CD14-positive monocyte (primary cell): ENCODE measurements at regions not wholly inside any gene's neighbourhood (a gene's known extent, or its start where the extent isn't known, plus 50 kb on each side); places are given as distances from the start of the nearest gene placed in this dataset.

Experiments
- DNase-seq, 3 donors: peaks; one replicate each; pipeline ENCODE4 v3.0.0-alpha.2; 2011 to 2022
- H2AFZ ChIP-seq: 2 replicates; pipeline ENCODE4 v1.6.0; 2012; ENCODE audit warnings: mild to moderate bottlenecking, low read depth, low read length, inconsistent platforms; ENCODE audit not compliant: insufficient read depth, poor library complexity, severe bottlenecking
- H3K27ac ChIP-seq, 2 donors: 1 replicate in 1 of 2; 2 replicates in 1 of 2; pipeline ENCODE4 v1.5.1; 2012 to 2013; ENCODE audit warnings: low read length in 2 of 2, control low read depth in 1 of 2, inconsistent platforms in 1 of 2, low read depth in 1 of 2, mild to moderate bottlenecking in 1 of 2
- H3K27me3 ChIP-seq, 2 donors: one replicate each; pipeline versions ENCODE4 v1.6.0 to v1.6.1; 2011 to 2013; ENCODE audit warnings: low read length in 2 of 2; ENCODE audit not compliant: control insufficient read depth in 2 of 2, insufficient read depth in 2 of 2
- H3K36me3 ChIP-seq, 2 donors: replicated peaks in 1 of 2; 1 replicate in 1 of 2; 2 replicates in 1 of 2; pipeline versions ENCODE4 v1.5.1 to v1.6.1; 2012 to 2013; ENCODE audit warnings: low read length in 2 of 2, control low read depth in 1 of 2, inconsistent platforms in 1 of 2, mild to moderate bottlenecking in 1 of 2; ENCODE audit not compliant: insufficient read depth in 2 of 2, control insufficient read depth in 1 of 2
- H3K4me1 ChIP-seq, 2 donors: 1 replicate in 1 of 2; 2 replicates in 1 of 2; pipeline versions ENCODE4 v1.5.1 to v1.6.1; 2012 to 2013; ENCODE audit warnings: low read length in 2 of 2, control low read depth in 1 of 2, inconsistent platforms in 1 of 2, mild to moderate bottlenecking in 1 of 2, moderate library complexity in 1 of 2; ENCODE audit not compliant: insufficient read depth in 2 of 2, control insufficient read depth in 1 of 2
- H3K4me2 ChIP-seq: replicated peaks from 2 replicates; pipeline ENCODE3; 2012; ENCODE audit warnings: low read length, moderate library complexity, mild to moderate bottlenecking; ENCODE audit not compliant: poor library complexity, severe bottlenecking; ENCODE audit errors: extremely low read depth
- H3K4me3 ChIP-seq, 3 experiments: fragments of 200-600 bp in 1 of 3; sonication (generic) in 1 of 3; replicated peaks in 1 of 3; 1 replicate in 2 of 3; 2 replicates in 1 of 3; pipeline ENCODE4 v1.5.1; 2011 to 2013; ENCODE audit warnings: low read length in 3 of 3, mild to moderate bottlenecking in 3 of 3, control low read depth in 2 of 3, low read depth in 2 of 3, inconsistent platforms in 1 of 3, moderate library complexity in 1 of 3
- H3K79me2 ChIP-seq: 2 replicates; pipeline ENCODE4 v1.6.0; 2012; ENCODE audit warnings: mild to moderate bottlenecking, control low read depth, inconsistent platforms, low read length, moderate library complexity; ENCODE audit not compliant: insufficient read depth
- H3K9ac ChIP-seq: 2 replicates; pipeline ENCODE4 v1.6.0; 2017; ENCODE audit warnings: low read length, mild to moderate bottlenecking; ENCODE audit not compliant: insufficient read depth, poor library complexity, severe bottlenecking
- H3K9me3 ChIP-seq, 2 donors: replicated peaks in 1 of 2; 1 replicate in 1 of 2; 2 replicates in 1 of 2; pipeline versions ENCODE4 v1.5.1 to v1.6.1; 2012 to 2013; ENCODE audit warnings: low read length in 2 of 2, control low read depth in 1 of 2; ENCODE audit not compliant: control insufficient read depth in 1 of 2, insufficient read depth in 1 of 2
- H4K20me1 ChIP-seq: 2 replicates; pipeline ENCODE4 v1.6.0; 2012; ENCODE audit warnings: mild to moderate bottlenecking, low read length, control low read depth, moderate library complexity; ENCODE audit not compliant: insufficient read depth
- H3K27ac Mint-ChIP-seq, 7 donors: one replicate each; pipeline ENCODE4 v1.8.0; 2020; ENCODE audit warnings: mild to moderate bottlenecking in 7 of 7, mixed read lengths in 7 of 7, moderate library complexity in 6 of 7, inconsistent platforms in 2 of 7
- H3K27me3 Mint-ChIP-seq, 3 donors: one replicate each; pipeline ENCODE4 v1.8.0; 2021 to 2022; ENCODE audit warnings: low read depth in 3 of 3, mild to moderate bottlenecking in 3 of 3, mixed read lengths in 3 of 3, moderate library complexity in 3 of 3, inconsistent platforms in 1 of 3
- H3K36me3 Mint-ChIP-seq, 2 donors: one replicate each; pipeline ENCODE4 v1.8.0; 2020; ENCODE audit warnings: mixed read lengths in 2 of 2, inconsistent platforms in 1 of 2, mild to moderate bottlenecking in 1 of 2
- H3K4me1 Mint-ChIP-seq: one replicate; pipeline ENCODE4 v1.8.0; 2020; ENCODE audit warnings: mild to moderate bottlenecking, mixed read lengths
- H3K4me3 Mint-ChIP-seq, 2 donors: one replicate each; pipeline ENCODE4 v1.8.0; 2020; ENCODE audit warnings: mild to moderate bottlenecking in 2 of 2, mixed read lengths in 2 of 2, moderate library complexity in 1 of 2
- H3K9me3 Mint-ChIP-seq, 7 donors: one replicate each; pipeline ENCODE4 v1.8.0; 2020 to 2022; ENCODE audit warnings: mixed read lengths in 7 of 7, mild to moderate bottlenecking in 6 of 7, moderate library complexity in 6 of 7, inconsistent platforms in 2 of 7
- WGBS: methylation state at CpG from one replicate; pipeline ENCODE4 v1.1.5; 2013; ENCODE audit warnings: missing lambda C conversion rate; ENCODE audit not compliant: insufficient coverage; 5-methylcytosine and 5-hydroxymethylcytosine counted together
- intact Hi-C, 2 donors: fragments of 100-400 bp; cut with micrococcal nuclease; formaldehyde crosslinking; loops; one replicate each; pipeline versions ENCODE4 v1.15.0 to v1.15.1; 2023
- TF ChIP-seq, protein P1 (sequence below): fragments of 200-600 bp; IDR thresholded peaks from one replicate; pipeline ENCODE4 v1.8.0; 2022; ENCODE audit warnings: antibody characterized with exemption, mild to moderate bottlenecking

DNA sequence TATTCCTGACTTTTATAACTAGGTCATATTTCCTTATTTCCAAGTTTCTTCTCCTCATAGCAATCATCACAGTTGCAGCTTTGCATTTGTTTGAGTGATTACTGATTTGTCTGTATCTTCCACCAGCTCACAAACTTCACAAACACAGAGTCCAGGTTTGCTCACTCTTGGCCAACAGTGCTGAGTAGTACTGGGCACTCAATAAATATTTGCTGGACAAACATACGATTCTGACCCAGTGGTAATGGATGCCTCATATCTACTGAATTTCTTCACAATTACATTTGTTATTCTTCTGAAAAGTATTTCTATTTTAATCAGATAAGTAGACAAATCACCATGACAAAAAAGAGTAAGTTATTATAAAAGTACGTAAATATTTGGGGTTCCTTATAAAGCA is 516.3 kb downstream of the TDRD15 start:
- intact Hi-C loops: no loop called here
- H3K4me1 ChIP-seq: no peaks in the 10 kb centered on the region
- WGBS: no CpG with 5 or more reads among the region's 2 CpGs
- TF ChIP-seq, protein P1, sequence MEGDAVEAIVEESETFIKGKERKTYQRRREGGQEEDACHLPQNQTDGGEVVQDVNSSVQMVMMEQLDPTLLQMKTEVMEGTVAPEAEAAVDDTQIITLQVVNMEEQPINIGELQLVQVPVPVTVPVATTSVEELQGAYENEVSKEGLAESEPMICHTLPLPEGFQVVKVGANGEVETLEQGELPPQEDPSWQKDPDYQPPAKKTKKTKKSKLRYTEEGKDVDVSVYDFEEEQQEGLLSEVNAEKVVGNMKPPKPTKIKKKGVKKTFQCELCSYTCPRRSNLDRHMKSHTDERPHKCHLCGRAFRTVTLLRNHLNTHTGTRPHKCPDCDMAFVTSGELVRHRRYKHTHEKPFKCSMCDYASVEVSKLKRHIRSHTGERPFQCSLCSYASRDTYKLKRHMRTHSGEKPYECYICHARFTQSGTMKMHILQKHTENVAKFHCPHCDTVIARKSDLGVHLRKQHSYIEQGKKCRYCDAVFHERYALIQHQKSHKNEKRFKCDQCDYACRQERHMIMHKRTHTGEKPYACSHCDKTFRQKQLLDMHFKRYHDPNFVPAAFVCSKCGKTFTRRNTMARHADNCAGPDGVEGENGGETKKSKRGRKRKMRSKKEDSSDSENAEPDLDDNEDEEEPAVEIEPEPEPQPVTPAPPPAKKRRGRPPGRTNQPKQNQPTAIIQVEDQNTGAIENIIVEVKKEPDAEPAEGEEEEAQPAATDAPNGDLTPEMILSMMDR: no peak
- no peak overlapping the region for H3K4me2 ChIP-seq
- Mint-ChIP-seq H3K27me3 (no peaks in the 10 kb centered on the region), H3K36me3 (no peaks in the 10 kb centered on the region), H3K27ac (no peak overlapping the region), H3K4me1 (no peaks in the 10 kb centered on the region), H3K9me3 (peaks cover 0 to 8% (median 2%) of the 10 kb centered on the region in 7 donors), H3K4me3 (no peak overlapping the region)
- peaks cover 0 to 3% of the 10 kb centered on the region in 2 donors for H3K9me3 ChIP-seq
- H3K79me2 ChIP-seq: no peaks in the 10 kb centered on the region
- DNase-seq: no peak
- H4K20me1 ChIP-seq: no peaks in the 10 kb centered on the region
- no peak overlapping the region for H2AFZ ChIP-seq
- no peak overlapping the region for H3K27ac ChIP-seq
- no peak overlapping the region for H3K4me3 ChIP-seq
- no peaks in the 10 kb centered on the region for H3K27me3 ChIP-seq
- no peak overlapping the region for H3K9ac ChIP-seq
- H3K36me3 ChIP-seq: no peaks in the 10 kb centered on the region

DNA sequence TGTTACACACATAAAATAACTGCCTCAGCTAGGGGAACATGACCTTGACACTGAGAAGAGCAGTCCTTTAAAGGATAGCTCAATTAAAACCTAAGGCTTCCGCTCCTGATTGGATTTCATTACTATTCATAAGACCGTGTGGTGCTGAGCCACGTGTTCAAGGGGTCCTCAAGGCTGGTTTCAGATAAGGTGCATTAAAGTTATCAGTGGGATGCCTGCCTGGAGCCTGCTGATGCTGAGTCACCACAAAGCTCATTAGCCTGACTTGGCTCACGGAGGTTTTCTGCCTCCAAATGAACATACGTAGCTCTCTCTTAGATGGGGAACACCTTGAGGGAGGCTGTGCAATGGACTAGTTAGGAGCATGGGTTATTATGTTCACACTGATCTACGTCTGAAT is 518.9 kb downstream of the TDRD15 start:
- 60% methylated on average over 1 of the region's 6 CpGs for WGBS
- intact Hi-C loops: no loop called here
- Histone ChIP-seq H3K4me3 (no peak overlapping the region), H2AFZ (no peak overlapping the region), H3K9ac (no peak overlapping the region), H3K4me1 (no peaks in the 10 kb centered on the region), H4K20me1 (no peaks in the 10 kb centered on the region), H3K27ac (no peak overlapping the region), H3K36me3 (no peaks in the 10 kb centered on the region), H3K4me2 (no peak overlapping the region), H3K79me2 (no peaks in the 10 kb centered on the region), H3K27me3 (no peaks in the 10 kb centered on the region), H3K9me3 (peaks cover 0 to 3% of the 10 kb centered on the region in 2 donors)
- H3K36me3 Mint-ChIP-seq: no peaks in the 10 kb centered on the region
- H3K9me3 Mint-ChIP-seq: peaks cover 0 to 8% (median 2%) of the 10 kb centered on the region in 7 donors
- no peaks in the 10 kb centered on the region for H3K4me1 Mint-ChIP-seq
- DNase-seq: no peak
- H3K27ac Mint-ChIP-seq: no peak overlapping the region
- TF ChIP-seq, protein P1: no peak
- H3K27me3 Mint-ChIP-seq: no peaks in the 10 kb centered on the region
- H3K4me3 Mint-ChIP-seq: no peak overlapping the region
